ENCODE measurements at regions not wholly inside any gene's neighbourhood (a gene's known extent, or its start where the extent isn't known, plus 50 kb on each side); places are given as distances from the start of the nearest gene placed in this dataset.
A peak's percentile ranks its signal among the peaks of the same experiment; 100 is the strongest.

- H3K4me3 ChIP-seq (ENCODE audit: low read depth, low read length): no peak overlapping the region
- TF ChIP-seq CTCF (IDR thresholded peaks at IDR 0.05; ENCODE audit: insufficient read depth, low read depth, low read length, missing control alignments): peak; percentile 30
- DNase-seq (ENCODE audit: low read depth): peak; percentile 4
Measured at GRCh38 chr5:39578887-39579497, 154.2 kb upstream of the DAB2 start.

- TF ChIP-seq CTCF (IDR thresholded peaks at IDR 0.05; ENCODE audit: insufficient read depth, low read depth, low read length, missing control alignments): no peak
- no peak overlapping the region for H3K4me3 ChIP-seq (ENCODE audit: low read depth, low read length)
- no peak for DNase-seq (ENCODE audit: low read depth)
Measured at GRCh38 chr5:39577529-39577928, 152.7 kb upstream of the DAB2 start.

GRCh38 chr5:39570403-39571027, 145.7 kb upstream of the DAB2 start:
- peak; percentile 49 for TF ChIP-seq CTCF (IDR thresholded peaks at IDR 0.05; ENCODE audit: insufficient read depth, low read depth, low read length, missing control alignments)
- DNase-seq (ENCODE audit: low read depth): peak; percentile 37
- no peak overlapping the region for H3K4me3 ChIP-seq (ENCODE audit: low read depth, low read length)

- no peak overlapping the region for H3K4me3 ChIP-seq (ENCODE audit: low read depth, low read length)
- DNase-seq (ENCODE audit: low read depth): no peak
- TF ChIP-seq CTCF (IDR thresholded peaks at IDR 0.05; ENCODE audit: insufficient read depth, low read depth, low read length, missing control alignments): no peak
Measured at GRCh38 chr5:39569857-39570256, 145.1 kb upstream of the DAB2 start.

GRCh38 chr5:39566891-39567290, 142.1 kb upstream of the DAB2 start:
- no peak overlapping the region for H3K4me3 ChIP-seq (ENCODE audit: low read depth, low read length)
- no peak for DNase-seq (ENCODE audit: low read depth)
- TF ChIP-seq CTCF (IDR thresholded peaks at IDR 0.05; ENCODE audit: insufficient read depth, low read depth, low read length, missing control alignments): no peak

GRCh38 chr5:39566029-39566428, 141.2 kb upstream of the DAB2 start:
- TF ChIP-seq CTCF (IDR thresholded peaks at IDR 0.05; ENCODE audit: insufficient read depth, low read depth, low read length, missing control alignments): no peak
- DNase-seq (ENCODE audit: low read depth): no peak

GRCh38 chr5:39561421-39561820, 136.6 kb upstream of the DAB2 start:
- no peak overlapping the region for H3K4me3 ChIP-seq (ENCODE audit: low read depth, low read length)
- no peak for TF ChIP-seq CTCF (IDR thresholded peaks at IDR 0.05; ENCODE audit: insufficient read depth, low read depth, low read length, missing control alignments)
- DNase-seq (ENCODE audit: low read depth): no peak

More at GRCh38 chr5:39566029-39566428, 141.2 kb upstream of the DAB2 start:
- H3K4me3 ChIP-seq (ENCODE audit: low read depth, low read length): no peak overlapping the region
